ENCODE measurements at regions not wholly inside any gene's neighbourhood (a gene's known extent, or its start where the extent isn't known, plus 50 kb on each side); places are given as distances from the start of the nearest gene placed in this dataset.
A peak's percentile ranks its signal among the peaks of the same experiment; 100 is the strongest.

GRCh38 chr2:163157411-163157810, 318.8 kb upstream of the KCNH7 start:
- Histone ChIP-seq H3K36me3 (replicated peaks in 1 of 2) (no peaks in the 10 kb centered on the region), H3K27me3 (no peaks in the 10 kb centered on the region), H3K9me3 (replicated peaks in 1 of 3) (no peaks in the 10 kb centered on the region), H3K4me1 (replicated peaks in 1 of 2) (no peaks in the 10 kb centered on the region), H3K4me3 (no peak overlapping the region), H3K27ac (no peak overlapping the region)
- WGBS, 4 donors, result 87 to 95% (median 92%) methylated on average over 2 of the region's 2 CpGs
- no peak for TF ChIP-seq CTCF (IDR thresholded peaks at IDR 0.05)
- no peak for TF ChIP-seq POLR2A (IDR thresholded peaks at IDR 0.05)
- no peak for DNase-seq
- intact Hi-C loops (cut with DNase I), result no loop called here

GRCh38 chr2:163155925-163156324, 317.4 kb upstream of the KCNH7 start:
- intact Hi-C loops (cut with DNase I), result no loop called here
- DNase-seq, result no peak

GRCh38 chr2:163155279-163155883, 316.8 kb upstream of the KCNH7 start:
- no peak overlapping the region for H3K4me3 ChIP-seq
- TF ChIP-seq POLR2A (IDR thresholded peaks at IDR 0.05), result no peak
- peak; percentile 56 to 70 (median 59) for TF ChIP-seq CTCF (IDR thresholded peaks at IDR 0.05)
- intact Hi-C loops (cut with DNase I), result no loop called here
- no peaks in the 10 kb centered on the region for H3K9me3 ChIP-seq (replicated peaks in 1 of 3)
- no peak for DNase-seq
- 23 to 36% (median 31%) methylated on average over 3 of the region's 3 CpGs for WGBS, 4 donors
- H3K4me1 ChIP-seq (replicated peaks in 1 of 2), result no peaks in the 10 kb centered on the region
- H3K36me3 ChIP-seq (replicated peaks in 1 of 2), result no peaks in the 10 kb centered on the region
- H3K27me3 ChIP-seq, result no peaks in the 10 kb centered on the region
- H3K27ac ChIP-seq, result no peak overlapping the region

More at GRCh38 chr2:163155925-163156324, 317.4 kb upstream of the KCNH7 start:
- Histone ChIP-seq H3K27me3 (no peaks in the 10 kb centered on the region), H3K36me3 (replicated peaks in 1 of 2) (no peaks in the 10 kb centered on the region), H3K9me3 (replicated peaks in 1 of 3) (no peaks in the 10 kb centered on the region), H3K4me3 (no peak overlapping the region), H3K4me1 (replicated peaks in 1 of 2) (no peaks in the 10 kb centered on the region), H3K27ac (no peak overlapping the region)
- TF ChIP-seq CTCF (IDR thresholded peaks at IDR 0.05) (no peak), POLR2A (IDR thresholded peaks at IDR 0.05) (no peak)
- WGBS, 4 donors, result 72 to 81% (median 76%) methylated on average over 2 of the region's 2 CpGs

- no peak overlapping the region for H3K27ac ChIP-seq
- H3K9me3 ChIP-seq (replicated peaks in 1 of 3), result no peaks in the 10 kb centered on the region
- intact Hi-C loops (cut with DNase I), result no loop called here
- H3K4me1 ChIP-seq (replicated peaks in 1 of 2), result no peaks in the 10 kb centered on the region
- H3K27me3 ChIP-seq, result no peaks in the 10 kb centered on the region
- TF ChIP-seq CTCF (IDR thresholded peaks at IDR 0.05) (no peak), POLR2A (IDR thresholded peaks at IDR 0.05) (no peak)
- H3K36me3 ChIP-seq (replicated peaks in 1 of 2), result no peaks in the 10 kb centered on the region
- H3K4me3 ChIP-seq, result no peak overlapping the region
- no peak for DNase-seq
- 82 to 88% (median 84%) methylated on average over 2 of the region's 2 CpGs for WGBS, 4 donors
Measured at GRCh38 chr2:163142618-163143017, 304.1 kb upstream of the KCNH7 start.
